Endodermal cell (in vitro differentiated cells): ENCODE measurements at regions not wholly inside any gene's neighbourhood (a gene's known extent, or its start where the extent isn't known, plus 50 kb on each side); places are given as distances from the start of the nearest gene placed in this dataset.

Source experiments
- DNase-seq: peaks from one replicate; pipeline ENCODE4 v3.0.0-alpha.2; 2017
- H3K27ac ChIP-seq: 2 replicates; pipeline ENCODE4 v1.5.1; 2013; ENCODE audit warnings: mild to moderate bottlenecking, low read depth, low read length, moderate library complexity
- H3K27me3 ChIP-seq: 2 replicates; pipeline ENCODE4 v1.6.1; 2013; ENCODE audit warnings: mild to moderate bottlenecking, low read length, moderate library complexity; ENCODE audit not compliant: insufficient read depth, control insufficient read depth, poor library complexity, severe bottlenecking
- H3K36me3 ChIP-seq: 2 replicates; pipeline ENCODE4 v1.7.0; 2013; ENCODE audit warnings: mild to moderate bottlenecking, low read length, moderate library complexity; ENCODE audit not compliant: control insufficient read depth, insufficient read depth
- H3K4me1 ChIP-seq: one replicate; pipeline ENCODE4 v1.7.0; 2013; ENCODE audit warnings: low read length; ENCODE audit not compliant: control insufficient read depth, insufficient read depth
- H3K4me3 ChIP-seq: 2 replicates; pipeline ENCODE4 v1.5.1; 2013; ENCODE audit warnings: mild to moderate bottlenecking, low read length, moderate library complexity
- H3K9ac ChIP-seq: 2 replicates; pipeline ENCODE4 v1.6.1; 2013; ENCODE audit warnings: mild to moderate bottlenecking, low read length, moderate library complexity; ENCODE audit not compliant: poor library complexity, severe bottlenecking; ENCODE audit errors: extremely low read depth
- H3K9me3 ChIP-seq: 2 replicates; pipeline ENCODE4 v1.6.1; 2013; ENCODE audit warnings: mild to moderate bottlenecking, low read length, moderate library complexity; ENCODE audit not compliant: control insufficient read depth
- H3K27ac Mint-ChIP-seq: 2 replicates; pipeline ENCODE4 v1.8.0; 2020; ENCODE audit warnings: mixed read lengths
- H3K27me3 Mint-ChIP-seq: 2 replicates; pipeline ENCODE4 v1.8.0; 2021; ENCODE audit warnings: mild to moderate bottlenecking, mixed read lengths; ENCODE audit not compliant: insufficient read depth
- H3K36me3 Mint-ChIP-seq: 2 replicates; pipeline ENCODE4 v1.8.0; 2020; ENCODE audit warnings: low read depth, mixed read lengths
- H3K4me1 Mint-ChIP-seq: 2 replicates; pipeline ENCODE4 v1.8.0; 2020; ENCODE audit warnings: mixed read lengths
- H3K4me3 Mint-ChIP-seq: 2 replicates; pipeline ENCODE4 v1.8.0; 2020; ENCODE audit warnings: mild to moderate bottlenecking, moderate library complexity, mixed read lengths
- H3K9me3 Mint-ChIP-seq: 2 replicates; pipeline ENCODE4 v1.8.0; 2020; ENCODE audit warnings: mild to moderate bottlenecking, mixed read lengths
- WGBS, 2 experiments: methylation state at CpG; one replicate each; pipeline versions ENCODE4 v1.1.5 to v1.1.7; 2013; ENCODE audit warnings: missing lambda C conversion rate in 2 of 2, mixed read lengths in 1 of 2; ENCODE audit not compliant: insufficient coverage in 1 of 2, insufficient read length in 1 of 2; 5-methylcytosine and 5-hydroxymethylcytosine counted together
- TF ChIP-seq, protein P1 (sequence below): fragments of 200-600 bp; sonication (generic); conservative IDR thresholded peaks from 2 replicates; pipeline ENCODE4 v1.5.0; 2021; ENCODE audit warnings: antibody characterized with exemption, mild to moderate bottlenecking

DNA sequence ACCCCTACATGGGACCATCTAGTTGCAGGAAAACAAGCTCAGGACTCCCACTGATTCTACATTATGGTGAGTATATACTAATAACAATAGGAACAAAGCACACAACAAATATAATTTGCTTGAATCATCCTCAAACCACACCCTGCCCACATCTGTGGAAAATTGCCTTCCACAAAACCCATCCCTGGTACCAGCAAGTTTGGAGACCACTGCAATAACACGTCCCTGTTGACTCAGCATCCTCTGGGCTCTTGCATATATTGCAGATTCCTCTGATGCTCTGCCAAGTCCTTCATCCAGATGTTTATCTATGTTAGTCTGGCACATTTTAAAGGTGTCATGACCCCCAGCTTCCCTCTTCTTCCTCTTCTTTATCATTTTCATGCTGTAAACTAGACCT is 138.4 kb downstream of the PCTP start:
- Histone ChIP-seq H3K9me3 (no peaks in the 10 kb centered on the region), H3K27me3 (no peaks in the 10 kb centered on the region), H3K9ac (no peak overlapping the region), H3K4me1 (no peaks in the 10 kb centered on the region), H3K36me3 (no peaks in the 10 kb centered on the region), H3K4me3 (no peak overlapping the region), H3K27ac (no peak overlapping the region)
- 95% methylated on average over 1 of the region's 1 CpG; no CpG with 5 or more reads in 1 of the 2 experiments for WGBS, 2 experiments
- no peak for DNase-seq
- TF ChIP-seq, protein P1, sequence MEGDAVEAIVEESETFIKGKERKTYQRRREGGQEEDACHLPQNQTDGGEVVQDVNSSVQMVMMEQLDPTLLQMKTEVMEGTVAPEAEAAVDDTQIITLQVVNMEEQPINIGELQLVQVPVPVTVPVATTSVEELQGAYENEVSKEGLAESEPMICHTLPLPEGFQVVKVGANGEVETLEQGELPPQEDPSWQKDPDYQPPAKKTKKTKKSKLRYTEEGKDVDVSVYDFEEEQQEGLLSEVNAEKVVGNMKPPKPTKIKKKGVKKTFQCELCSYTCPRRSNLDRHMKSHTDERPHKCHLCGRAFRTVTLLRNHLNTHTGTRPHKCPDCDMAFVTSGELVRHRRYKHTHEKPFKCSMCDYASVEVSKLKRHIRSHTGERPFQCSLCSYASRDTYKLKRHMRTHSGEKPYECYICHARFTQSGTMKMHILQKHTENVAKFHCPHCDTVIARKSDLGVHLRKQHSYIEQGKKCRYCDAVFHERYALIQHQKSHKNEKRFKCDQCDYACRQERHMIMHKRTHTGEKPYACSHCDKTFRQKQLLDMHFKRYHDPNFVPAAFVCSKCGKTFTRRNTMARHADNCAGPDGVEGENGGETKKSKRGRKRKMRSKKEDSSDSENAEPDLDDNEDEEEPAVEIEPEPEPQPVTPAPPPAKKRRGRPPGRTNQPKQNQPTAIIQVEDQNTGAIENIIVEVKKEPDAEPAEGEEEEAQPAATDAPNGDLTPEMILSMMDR: no peak
- Mint-ChIP-seq H3K36me3 (no peaks in the 10 kb centered on the region), H3K27me3 (no peaks in the 10 kb centered on the region), H3K4me1 (no peaks in the 10 kb centered on the region), H3K9me3 (no peaks in the 10 kb centered on the region), H3K27ac (no peak overlapping the region), H3K4me3 (no peak overlapping the region)

DNA sequence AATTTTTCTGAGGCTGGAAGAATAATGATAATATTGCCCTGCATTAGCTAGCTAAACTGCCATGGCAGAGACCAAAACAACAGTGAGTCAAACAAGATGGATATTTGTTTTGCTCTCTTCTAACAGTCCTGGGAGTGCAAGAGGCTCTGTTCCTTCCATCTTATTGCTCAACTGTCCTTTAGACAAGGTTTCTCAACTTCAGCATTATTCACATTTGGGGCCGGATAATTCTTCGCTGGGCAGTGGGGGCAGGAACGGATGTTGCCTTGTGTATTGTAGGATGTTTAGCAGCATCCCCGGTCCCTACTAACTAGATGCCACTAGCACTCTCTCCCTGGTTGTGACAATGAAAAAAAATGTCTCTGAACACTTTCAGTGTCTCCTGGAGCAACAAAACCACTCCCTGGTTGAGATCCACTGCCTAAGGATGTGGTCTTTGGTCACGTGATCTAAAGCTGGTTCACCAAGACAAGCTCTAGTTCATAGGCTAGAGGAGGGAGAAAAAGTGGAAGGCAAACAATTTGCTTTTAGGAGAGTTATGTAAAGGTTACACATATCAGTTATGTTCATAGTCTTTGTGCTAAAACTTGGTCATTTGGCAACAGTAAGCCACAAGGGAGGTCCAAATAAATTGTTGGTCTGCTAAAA is 144.4 kb downstream of the PCTP start:
- no peak overlapping the region for H3K27ac Mint-ChIP-seq
- TF ChIP-seq, protein P1: no peak
- Histone ChIP-seq H3K36me3 (no peaks in the 10 kb centered on the region), H3K4me1 (no peaks in the 10 kb centered on the region), H3K27ac (no peak overlapping the region), H3K27me3 (no peaks in the 10 kb centered on the region), H3K9ac (no peak overlapping the region), H3K4me3 (no peak overlapping the region), H3K9me3 (no peaks in the 10 kb centered on the region)
- no peaks in the 10 kb centered on the region for H3K9me3 Mint-ChIP-seq
- H3K4me1 Mint-ChIP-seq: no peaks in the 10 kb centered on the region
- no peak overlapping the region for H3K4me3 Mint-ChIP-seq
- H3K36me3 Mint-ChIP-seq: no peaks in the 10 kb centered on the region
- no peak for DNase-seq
- 80 to 83% methylated on average over 1 to 5 of the region's 5 CpGs for WGBS, 2 experiments
- no peaks in the 10 kb centered on the region for H3K27me3 Mint-ChIP-seq

DNA sequence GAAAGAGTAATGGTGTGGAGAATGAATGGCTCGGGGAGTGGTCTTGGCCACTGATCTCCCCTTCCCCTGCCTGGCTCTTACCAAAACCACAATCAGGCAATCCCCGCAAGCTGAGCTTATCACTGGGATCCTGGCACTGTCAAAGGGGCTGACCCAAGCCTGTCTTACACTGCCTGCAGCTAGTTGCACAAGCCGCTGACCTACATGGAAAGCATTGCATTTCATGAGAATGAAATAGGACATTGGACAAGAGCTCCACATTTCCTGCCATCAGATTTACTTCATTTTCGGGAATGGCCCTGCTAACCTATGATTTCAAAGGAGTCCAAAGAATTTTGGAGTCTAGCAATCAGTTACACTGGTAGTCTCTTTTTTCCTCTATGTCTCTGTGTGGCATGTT is 146.4 kb downstream of the PCTP start:
- DNase-seq: no peak
- no peak overlapping the region for H3K27ac ChIP-seq
- TF ChIP-seq, protein P1: no peak
- WGBS, 2 experiments: 82 to 91% methylated on average over 3 to 4 of the region's 4 CpGs
- H3K9ac ChIP-seq: no peak overlapping the region
- H3K4me3 ChIP-seq: no peak overlapping the region
- no peaks in the 10 kb centered on the region for H3K36me3 ChIP-seq
- H3K9me3 ChIP-seq: no peaks in the 10 kb centered on the region
- no peaks in the 10 kb centered on the region for H3K27me3 ChIP-seq
- H3K36me3 Mint-ChIP-seq: no peaks in the 10 kb centered on the region
- H3K9me3 Mint-ChIP-seq: no peaks in the 10 kb centered on the region
- H3K27ac Mint-ChIP-seq: no peak overlapping the region
- H3K4me1 ChIP-seq: no peaks in the 10 kb centered on the region
- no peaks in the 10 kb centered on the region for H3K27me3 Mint-ChIP-seq
- no peak overlapping the region for H3K4me3 Mint-ChIP-seq
- no peaks in the 10 kb centered on the region for H3K4me1 Mint-ChIP-seq
